ENCODE measurements at regions not wholly inside any gene's neighbourhood (a gene's known extent, or its start where the extent isn't known, plus 50 kb on each side); places are given as distances from the start of the nearest gene placed in this dataset.

DNA sequence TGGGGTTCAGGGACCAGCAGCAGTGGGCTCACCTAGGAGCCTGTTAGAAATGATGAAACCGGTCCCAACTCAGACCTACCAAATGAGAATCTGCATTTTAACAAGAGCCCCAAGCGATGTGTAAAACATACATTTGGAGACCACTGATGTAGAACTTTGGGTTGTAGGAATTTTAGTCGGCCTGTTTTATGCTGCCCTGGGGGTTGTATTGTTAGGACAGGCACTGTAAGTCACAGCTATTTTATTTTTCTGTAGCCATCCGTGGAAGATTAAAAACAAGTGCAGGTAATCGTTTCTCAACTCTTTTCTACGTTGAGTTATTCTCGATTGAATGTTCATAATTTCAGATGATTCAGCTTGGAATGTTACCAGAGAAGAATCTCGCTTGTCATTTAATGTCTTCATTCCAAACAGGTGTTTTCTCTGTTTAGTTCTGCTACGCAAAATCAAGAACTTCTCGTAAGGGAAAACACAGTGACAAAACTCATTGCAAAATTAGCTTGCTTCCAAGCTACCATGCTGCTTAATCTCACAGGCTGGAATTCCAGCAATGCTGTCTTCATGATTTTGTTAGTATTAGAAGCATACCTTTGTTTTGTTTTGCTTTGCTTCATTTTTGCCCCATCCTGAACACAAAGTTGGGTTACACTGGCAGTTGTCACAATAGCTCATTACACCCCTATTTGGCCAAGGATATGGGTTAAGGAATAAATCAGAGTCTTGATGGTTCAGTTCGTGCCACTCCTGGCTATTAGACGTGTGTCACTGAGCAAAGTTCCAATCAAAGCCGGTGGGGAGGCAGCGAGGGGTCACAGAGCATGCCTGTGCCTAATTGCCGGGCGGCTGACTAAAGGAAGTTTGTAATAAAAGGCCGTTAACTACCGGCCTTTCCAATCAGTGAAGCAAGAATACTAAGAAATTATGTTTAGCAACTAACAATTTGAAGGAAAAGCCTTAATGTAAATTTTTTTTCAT is 676.9 kb downstream of the GATA3 start:
- Histone ChIP-seq H3K4me1 (ENCODE audit: insufficient read depth) (no peaks in the 10 kb centered on the region), H3K9me2 (ENCODE audit: insufficient read depth) (no peaks in the 10 kb centered on the region), H3K4me3 (no peak overlapping the region), H3K27ac (no peak overlapping the region), H3K27me3 (replicated peaks; ENCODE audit: insufficient read depth) (no peaks in the 10 kb centered on the region), H3F3A (ENCODE audit: insufficient read depth) (no peaks in the 10 kb centered on the region), H3K9me3 (ENCODE audit: low read depth) (peaks cover 5% of the 10 kb centered on the region), H3K9ac (no peak overlapping the region), H3K4me2 (ENCODE audit: unreplicated experiment) (no peak overlapping the region), H3K79me2 (ENCODE audit: insufficient read depth) (no peaks in the 10 kb centered on the region), H3K36me3 (ENCODE audit: low read depth) (no peaks in the 10 kb centered on the region), H4K20me1 (ENCODE audit: insufficient read depth) (no peaks in the 10 kb centered on the region), H2AFZ (no peak overlapping the region)
- in situ Hi-C loops (cut with MboI) = no loop called here
- DNase-seq = no peak
- no peak for TF ChIP-seq EZH2phosphoT487 (IDR thresholded peaks at IDR 0.05; ENCODE audit: insufficient read depth, low read depth)
- no peak for TF ChIP-seq EZH2 (IDR thresholded peaks at IDR 0.05; ENCODE audit: insufficient read depth, poor library complexity, severe bottlenecking)
- WGBS, 2 experiments (ENCODE audit: low coverage in 1 of 2, low lambda C conversion rate in 2 of 2, missing lambda C conversion rate in 2 of 2) = 17% methylated on average over 18 of the region's 18 CpGs

DNA sequence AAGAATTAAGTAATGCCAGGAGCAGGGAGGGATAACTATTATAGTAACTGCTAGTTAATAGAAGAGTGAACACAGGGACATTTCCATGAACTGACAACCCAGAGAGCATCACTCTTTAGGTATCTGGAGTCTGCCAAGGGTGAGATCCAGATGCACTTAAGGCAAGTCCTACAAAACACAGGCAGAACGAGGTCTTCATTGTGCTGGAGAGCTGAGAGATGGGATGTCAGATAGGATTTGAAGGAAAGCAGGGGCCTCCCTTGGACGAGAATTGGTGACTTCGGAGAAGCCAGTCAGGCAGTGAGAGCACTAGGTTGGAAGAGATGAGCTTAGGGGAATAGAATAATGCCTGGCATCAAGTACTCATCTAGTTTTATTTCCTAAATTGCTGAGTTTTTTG is 684.5 kb downstream of the GATA3 start:
- Histone ChIP-seq H3K79me2 (ENCODE audit: insufficient read depth) (no peaks in the 10 kb centered on the region), H3K4me2 (ENCODE audit: unreplicated experiment) (no peak overlapping the region), H2AFZ (no peak overlapping the region), H3K27me3 (replicated peaks; ENCODE audit: insufficient read depth) (no peaks in the 10 kb centered on the region), H3K4me3 (no peak overlapping the region), H3K4me1 (ENCODE audit: insufficient read depth) (no peaks in the 10 kb centered on the region), H3K9me3 (ENCODE audit: low read depth) (no peaks in the 10 kb centered on the region), H3K9me2 (ENCODE audit: insufficient read depth) (no peaks in the 10 kb centered on the region), H3K27ac (no peak overlapping the region), H3K36me3 (ENCODE audit: low read depth) (no peaks in the 10 kb centered on the region), H3F3A (ENCODE audit: insufficient read depth) (no peaks in the 10 kb centered on the region), H4K20me1 (ENCODE audit: insufficient read depth) (no peaks in the 10 kb centered on the region), H3K9ac (no peak overlapping the region)
- WGBS, 2 experiments (ENCODE audit: low coverage in 1 of 2, low lambda C conversion rate in 2 of 2, missing lambda C conversion rate in 2 of 2) = 13% methylated on average over 3 of the region's 3 CpGs
- in situ Hi-C loops (cut with MboI) = no loop called here
- DNase-seq = no peak
- no peak for TF ChIP-seq EZH2 (IDR thresholded peaks at IDR 0.05; ENCODE audit: insufficient read depth, poor library complexity, severe bottlenecking)
- no peak for TF ChIP-seq EZH2phosphoT487 (IDR thresholded peaks at IDR 0.05; ENCODE audit: insufficient read depth, low read depth)

DNA sequence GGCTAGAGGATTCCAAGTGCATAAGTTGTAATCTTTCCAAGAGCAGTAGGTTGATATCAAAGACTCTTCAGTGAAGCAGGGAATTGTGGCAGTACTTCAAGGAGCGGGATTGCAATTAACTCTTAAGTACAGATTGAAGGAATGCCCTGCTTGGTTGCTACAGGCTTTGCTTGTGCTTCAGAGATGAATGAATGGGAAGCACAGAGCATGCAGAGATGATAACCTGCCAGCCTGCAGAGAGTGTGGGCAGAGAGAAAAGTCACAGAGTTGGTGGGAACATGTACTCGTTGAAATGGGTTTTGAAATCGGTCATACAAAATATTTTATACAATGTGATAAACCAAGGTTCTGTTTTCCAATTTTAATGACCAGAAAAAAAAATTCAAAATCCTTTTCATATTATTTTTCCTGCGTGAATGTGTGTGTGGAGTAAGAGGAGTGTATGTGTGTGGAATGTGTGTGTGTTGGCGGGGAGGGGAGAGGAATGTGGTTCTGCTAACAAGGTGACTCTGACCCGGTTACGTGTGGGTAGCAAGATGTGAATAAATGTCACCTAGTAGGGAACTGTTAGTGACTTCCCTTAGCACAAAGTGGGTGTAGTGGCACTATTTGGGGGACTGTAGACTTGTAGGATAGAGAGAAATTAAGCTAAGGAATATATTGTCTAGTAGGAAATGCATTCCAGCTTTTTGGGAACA is 697.8 kb downstream of the GATA3 start:
- Histone ChIP-seq H3K27me3 (replicated peaks; ENCODE audit: insufficient read depth) (no peaks in the 10 kb centered on the region), H3K9me3 (ENCODE audit: low read depth) (no peaks in the 10 kb centered on the region), H3K9me2 (ENCODE audit: insufficient read depth) (no peaks in the 10 kb centered on the region), H3K4me3 (no peak overlapping the region), H2AFZ (no peak overlapping the region), H3K27ac (no peak overlapping the region), H3K36me3 (ENCODE audit: low read depth) (no peaks in the 10 kb centered on the region), H3K4me2 (ENCODE audit: unreplicated experiment) (no peak overlapping the region), H3K4me1 (ENCODE audit: insufficient read depth) (no peaks in the 10 kb centered on the region), H3F3A (ENCODE audit: insufficient read depth) (no peaks in the 10 kb centered on the region), H3K9ac (no peak overlapping the region), H4K20me1 (ENCODE audit: insufficient read depth) (no peaks in the 10 kb centered on the region), H3K79me2 (ENCODE audit: insufficient read depth) (no peaks in the 10 kb centered on the region)
- no peak for TF ChIP-seq EZH2 (IDR thresholded peaks at IDR 0.05; ENCODE audit: insufficient read depth, poor library complexity, severe bottlenecking)
- no peak for TF ChIP-seq EZH2phosphoT487 (IDR thresholded peaks at IDR 0.05; ENCODE audit: insufficient read depth, low read depth)
- no peak for DNase-seq
- 25 to 30% methylated on average over 7 of the region's 7 CpGs for WGBS, 2 experiments (ENCODE audit: low coverage in 1 of 2, low lambda C conversion rate in 2 of 2, missing lambda C conversion rate in 2 of 2)
- in situ Hi-C loops (cut with MboI) = no loop called here

DNA sequence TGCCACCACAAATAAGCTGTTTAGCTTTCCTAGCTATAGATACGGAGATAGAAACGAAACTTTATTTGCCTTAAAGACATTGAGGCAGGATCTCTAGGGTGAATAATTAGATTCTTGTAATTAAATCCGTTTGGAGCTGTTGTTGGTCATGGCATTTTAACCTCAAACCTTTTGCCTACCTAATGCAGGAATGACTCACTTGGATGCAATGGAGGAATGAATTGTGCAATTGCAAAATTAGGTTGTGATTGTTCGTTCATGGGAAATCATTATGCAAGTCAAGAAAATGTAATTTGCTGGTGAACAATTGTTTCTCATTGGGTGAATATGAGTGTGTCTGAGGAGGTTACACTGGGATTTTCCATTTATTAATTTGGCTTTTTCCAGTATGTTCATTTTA is 703.5 kb downstream of the GATA3 start:
- H3F3A ChIP-seq (ENCODE audit: insufficient read depth) = no peaks in the 10 kb centered on the region
- H3K27me3 ChIP-seq (replicated peaks; ENCODE audit: insufficient read depth) = no peaks in the 10 kb centered on the region
- H3K4me1 ChIP-seq (ENCODE audit: insufficient read depth) = no peaks in the 10 kb centered on the region
- no peaks in the 10 kb centered on the region for H3K9me3 ChIP-seq (ENCODE audit: low read depth)
- 4% methylated on average over 4 of the region's 4 CpGs for WGBS, 2 experiments (ENCODE audit: low coverage in 1 of 2, low lambda C conversion rate in 2 of 2, missing lambda C conversion rate in 2 of 2)
- H3K9ac ChIP-seq = no peak overlapping the region
- no peaks in the 10 kb centered on the region for H4K20me1 ChIP-seq (ENCODE audit: insufficient read depth)
- H3K4me3 ChIP-seq = no peak overlapping the region
- in situ Hi-C loops (cut with MboI) = no loop called here
- no peaks in the 10 kb centered on the region for H3K79me2 ChIP-seq (ENCODE audit: insufficient read depth)
- H3K9me2 ChIP-seq (ENCODE audit: insufficient read depth) = no peaks in the 10 kb centered on the region
- TF ChIP-seq EZH2phosphoT487 (IDR thresholded peaks at IDR 0.05; ENCODE audit: insufficient read depth, low read depth) = no peak
- TF ChIP-seq EZH2 (IDR thresholded peaks at IDR 0.05; ENCODE audit: insufficient read depth, poor library complexity, severe bottlenecking) = no peak
- no peak overlapping the region for H3K27ac ChIP-seq
- no peaks in the 10 kb centered on the region for H3K36me3 ChIP-seq (ENCODE audit: low read depth)
- DNase-seq = no peak
- no peak overlapping the region for H3K4me2 ChIP-seq (ENCODE audit: unreplicated experiment)
- no peak overlapping the region for H2AFZ ChIP-seq
